COLO668 (cell line): ENCODE measurements at regions not wholly inside any gene's neighbourhood (a gene's known extent, or its start where the extent isn't known, plus 50 kb on each side); places are given as distances from the start of the nearest gene placed in this dataset.
A peak's percentile ranks its signal among the peaks of the same experiment; 100 is the strongest.

Experiments
- DNase-seq: peaks from one replicate; lab custom pipeline; 2025; ENCODE audit not compliant: unreplicated experiment; lab: John Stamatoyannopoulos, UW

- DNase-seq, result no peak
These were observed 144.1 kb downstream of the SOCS6 start for GRCh38 chr18:70432804-70433400.

- DNase-seq, result no peak
These were observed 142.4 kb downstream of the SOCS6 start for GRCh38 chr18:70431203-70431624.

GRCh38 chr18:70430501-70431173 lies 141.8 kb downstream of the SOCS6 start:
- no peak for DNase-seq

GRCh38 chr18:70429847-70430500 lies 141.1 kb downstream of the SOCS6 start:
- no peak for DNase-seq

GRCh38 chr18:70428439-70428838 lies 139.6 kb downstream of the SOCS6 start:
- no peak for DNase-seq

GRCh38 chr18:70426818-70427217 lies 138.0 kb downstream of the SOCS6 start:
- DNase-seq, result no peak

- DNase-seq, result no peak
These were observed 136.4 kb downstream of the SOCS6 start for GRCh38 chr18:70425236-70425635.

GRCh38 chr18:70423988-70424387 lies 135.1 kb downstream of the SOCS6 start:
- DNase-seq, result no peak

GRCh38 chr18:70423120-70423519 lies 134.3 kb downstream of the SOCS6 start:
- DNase-seq, result no peak

GRCh38 chr18:70422391-70422965 lies 133.6 kb downstream of the SOCS6 start:
- no peak for DNase-seq

- peak; percentile 37 for DNase-seq
These were observed 132.9 kb downstream of the SOCS6 start for GRCh38 chr18:70421471-70422390.

GRCh38 chr18:70420146-70420898 lies 131.5 kb downstream of the SOCS6 start:
- no peak for DNase-seq

GRCh38 chr18:70419526-70419925 lies 130.7 kb downstream of the SOCS6 start:
- no peak for DNase-seq

- DNase-seq, result no peak
These were observed 129.9 kb downstream of the SOCS6 start for GRCh38 chr18:70418546-70419311.

- DNase-seq, result no peak
These were observed 129.0 kb downstream of the SOCS6 start for GRCh38 chr18:70417847-70418246.

- DNase-seq, result no peak
These were observed 127.7 kb downstream of the SOCS6 start for GRCh38 chr18:70416496-70416895.

- peak; percentile 68 for DNase-seq
These were observed 127.1 kb downstream of the SOCS6 start for GRCh38 chr18:70415823-70416488.

- DNase-seq, result no peak
These were observed 125.6 kb downstream of the SOCS6 start for GRCh38 chr18:70414315-70414900.

- DNase-seq, result no peak
These were observed 124.6 kb downstream of the SOCS6 start for GRCh38 chr18:70413455-70413854.
